GM23338 (cell line): ENCODE measurements at regions not wholly inside any gene's neighbourhood (a gene's known extent, or its start where the extent isn't known, plus 50 kb on each side); places are given as distances from the start of the nearest gene placed in this dataset.

Source experiments
- ATAC-seq: fragments of 200-7000 bp; cut with Tn5 transposase; 3 replicates; pipeline ENCODE4 v1.9.1; 2020
- DNase-seq: peaks from one replicate; pipeline ENCODE4 v3.0.0-alpha.2; 2015; ENCODE audit warnings: low spot score
- H2AFZ ChIP-seq: fragments of 200-600 bp; sonication (generic); 2 replicates; pipeline ENCODE4 v1.8.0; 2016; ENCODE audit warnings: antibody characterized with exemption, mild to moderate bottlenecking, moderate library complexity
- H3F3A ChIP-seq: fragments of 200-600 bp; sonication (generic); replicated peaks from 2 replicates; pipeline ENCODE4 v1.8.0; 2017; ENCODE audit warnings: antibody characterized with exemption, mixed run types, low read depth
- H3K27ac ChIP-seq: fragments of 200-600 bp; sonication (generic); 2 replicates; pipeline ENCODE4 v1.6.1; 2016; ENCODE audit warnings: low read depth
- H3K27me3 ChIP-seq: fragments of 200-600 bp; sonication (generic); 2 replicates; pipeline ENCODE4 v1.8.0; 2016; ENCODE audit warnings: mild to moderate bottlenecking, mixed run types, moderate library complexity; ENCODE audit not compliant: insufficient read depth
- H3K36me3 ChIP-seq: fragments of 200-600 bp; sonication (generic); 2 replicates; pipeline ENCODE4 v1.8.0; 2016; ENCODE audit warnings: mild to moderate bottlenecking; ENCODE audit not compliant: insufficient read depth
- H3K4me1 ChIP-seq: fragments of 200-600 bp; sonication (generic); 2 replicates; pipeline ENCODE4 v1.8.0; 2016; ENCODE audit warnings: mild to moderate bottlenecking, moderate library complexity; ENCODE audit not compliant: insufficient read depth
- H3K4me2 ChIP-seq: fragments of 200-600 bp; sonication (generic); 2 replicates; pipeline ENCODE4 v1.7.1; 2017; ENCODE audit warnings: mixed run types
- H3K4me3 ChIP-seq: fragments of 200-600 bp; sonication (generic); 2 replicates; pipeline ENCODE4 v1.6.1; 2016; ENCODE audit warnings: mixed run types
- H3K79me2 ChIP-seq: fragments of 200-600 bp; sonication (generic); replicated peaks from 2 replicates; pipeline ENCODE4 v1.8.0; 2017; ENCODE audit warnings: mild to moderate bottlenecking; ENCODE audit not compliant: insufficient read depth
- H3K9me2 ChIP-seq: fragments of 200-600 bp; sonication (generic); 2 replicates; pipeline ENCODE4 v1.8.0; 2017; ENCODE audit not compliant: insufficient read depth
- H4K20me1 ChIP-seq: fragments of 200-600 bp; sonication (generic); replicated peaks from 2 replicates; pipeline ENCODE4 v1.8.0; 2017; ENCODE audit warnings: mild to moderate bottlenecking; ENCODE audit not compliant: insufficient read depth
- H3K27ac Mint-ChIP-seq: 2 replicates; pipeline ENCODE4 v1.8.0; 2020; ENCODE audit warnings: inconsistent platforms, mild to moderate bottlenecking, moderate library complexity, mixed read lengths
- H3K27me3 Mint-ChIP-seq: 3 replicates; pipeline ENCODE4 v1.8.0; 2022; ENCODE audit warnings: low read depth, mild to moderate bottlenecking, moderate library complexity, mixed read lengths, inconsistent platforms; ENCODE audit not compliant: insufficient read depth, poor library complexity
- H3K36me3 Mint-ChIP-seq: 3 replicates; pipeline ENCODE4 v1.8.0; 2021; ENCODE audit warnings: low read depth, mild to moderate bottlenecking, inconsistent platforms, moderate library complexity, mixed read lengths
- H3K4me1 Mint-ChIP-seq: 3 replicates; pipeline ENCODE4 v1.8.0; 2020; ENCODE audit warnings: mild to moderate bottlenecking, inconsistent platforms, mixed read lengths
- H3K4me3 Mint-ChIP-seq: 3 replicates; pipeline ENCODE4 v1.8.0; 2021; ENCODE audit warnings: moderate library complexity, mild to moderate bottlenecking, inconsistent platforms, mixed read lengths
- H3K9me3 Mint-ChIP-seq: 3 replicates; pipeline ENCODE4 v1.8.0; 2020; ENCODE audit warnings: moderate library complexity, mild to moderate bottlenecking, inconsistent platforms, mixed read lengths
- CREB1 ChIP-seq: fragments of 250-450 bp; sonication (Bioruptor Pico); IDR thresholded peaks from 2 replicates; pipeline ENCODE4 v1.5.0; 2020; ENCODE audit warnings: low read depth, mild to moderate bottlenecking, moderate library complexity
- CTCF ChIP-seq, 2 experiments: fragments of 200-600 bp in 1 of 2; sonication (generic) in 1 of 2; conservative IDR thresholded peaks; 2 replicates each; pipeline versions ENCODE4 v1.5.1 to v1.6.1; 2016 to 2017; ENCODE audit warnings: antibody characterized with exemption in 2 of 2, low read depth in 2 of 2, mild to moderate bottlenecking in 2 of 2, moderate library complexity in 1 of 2
- EZH2 ChIP-seq: fragments of 200-600 bp; sonication (generic); IDR thresholded peaks from one replicate; pipeline ENCODE4 v1.8.0; 2017; ENCODE audit warnings: antibody characterized with exemption, mild to moderate bottlenecking, low read depth; ENCODE audit not compliant: unreplicated experiment
- EZH2phosphoT487 ChIP-seq: fragments of 200-600 bp; sonication (generic); IDR thresholded peaks from one replicate; pipeline ENCODE4 v1.8.1; 2018; ENCODE audit warnings: antibody characterized with exemption; ENCODE audit not compliant: unreplicated experiment
- JUNB ChIP-seq: IDR thresholded peaks from one replicate; pipeline ENCODE4 v1.6.1; 2016; ENCODE audit warnings: antibody characterized with exemption; ENCODE audit not compliant: unreplicated experiment
- NANOG ChIP-seq: IDR thresholded peaks from 2 replicates; pipeline ENCODE4 v1.6.1; 2016; ENCODE audit warnings: antibody characterized with exemption, borderline replicate concordance
- POLR2AphosphoS5 ChIP-seq: IDR thresholded peaks from 2 replicates; pipeline ENCODE4 v1.6.1; 2016; ENCODE audit warnings: antibody characterized with exemption, low read depth
- REST ChIP-seq: IDR thresholded peaks from one replicate; pipeline ENCODE4 v1.6.1; 2018; ENCODE audit warnings: antibody characterized with exemption; ENCODE audit not compliant: unreplicated experiment
- STAT1 ChIP-seq: IDR thresholded peaks from one replicate; pipeline ENCODE4 v1.6.1; 2016; ENCODE audit warnings: antibody characterized with exemption; ENCODE audit not compliant: unreplicated experiment
- ZNF114 ChIP-seq: fragments of 250-450 bp; sonication (Bioruptor Pico); IDR thresholded peaks from 2 replicates; pipeline ENCODE4 v1.5.0; 2020; ENCODE audit warnings: mild to moderate bottlenecking, moderate library complexity
- ZNF331 ChIP-seq: fragments of 250-450 bp; sonication (Bioruptor Pico); IDR thresholded peaks from 2 replicates; pipeline ENCODE4 v1.5.0; 2020; ENCODE audit warnings: low read depth, mild to moderate bottlenecking, moderate library complexity

- H2AFZ ChIP-seq, result no peak overlapping the region
- no peaks in the 10 kb centered on the region for H3K9me2 ChIP-seq
- H3K27ac ChIP-seq, result no peak overlapping the region
- no peaks in the 10 kb centered on the region for H3K27me3 Mint-ChIP-seq
- H3K27ac Mint-ChIP-seq, result no peak overlapping the region
- H3K36me3 Mint-ChIP-seq, result no peaks in the 10 kb centered on the region
- peaks cover 4% of the 10 kb centered on the region; the same call in 1 of the 3 replicates for H3K9me3 Mint-ChIP-seq
- DNase-seq (no peak), ATAC-seq (no peak)
- H3K36me3 ChIP-seq, result no peaks in the 10 kb centered on the region
- H3K4me1 Mint-ChIP-seq, result peaks cover 10% of the 10 kb centered on the region; the same call in 2 of the 3 replicates
- TF ChIP-seq ZNF114 (CRISPR knock-in tag) (no peak), NANOG (no peak), REST (no peak), ZNF331 (no peak), EZH2 (no peak), POLR2AphosphoS5 (no peak), CTCF (conservative IDR thresholded peaks at IDR 0.05; ENCODE audit: low read depth in 2 of 2) (no peak)
- H3K4me3 ChIP-seq, result no peak overlapping the region
- H3F3A ChIP-seq, result no peaks in the 10 kb centered on the region
- no peaks in the 10 kb centered on the region for H3K79me2 ChIP-seq
- H3K4me1 ChIP-seq, result 0 out of 2 replicates have a peak, but pooled peaks cover 5% of the 10 kb centered on the region
- no peaks in the 10 kb centered on the region for H3K27me3 ChIP-seq
- H3K4me3 Mint-ChIP-seq, result no peak overlapping the region
- H4K20me1 ChIP-seq, result no peaks in the 10 kb centered on the region
- no peak overlapping the region for H3K4me2 ChIP-seq
Observed at GRCh38 chr2:223488814-223489213, 113.3 kb downstream of the SCG2 start.

DNA sequence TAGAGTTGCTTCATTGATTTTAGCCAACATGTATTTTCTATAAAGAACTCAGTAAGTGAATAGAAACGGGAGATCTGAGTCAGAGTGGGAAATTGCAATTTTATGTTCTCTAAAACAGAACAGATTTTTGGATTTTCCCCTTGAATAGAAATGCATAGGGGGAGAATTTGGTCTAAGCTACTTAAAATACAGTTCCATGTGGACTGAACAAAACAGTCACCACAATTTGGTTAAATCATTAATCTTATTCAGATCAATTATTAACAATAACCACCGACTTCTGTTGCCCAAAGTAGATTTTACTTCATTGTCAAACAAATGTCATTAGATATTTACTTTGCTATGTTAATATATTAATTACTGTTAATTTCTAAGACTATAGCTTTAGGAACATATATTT lies 107.7 kb downstream of the SCG2 start:
- ATAC-seq (no peak), DNase-seq (no peak)
- no peak overlapping the region for H3K4me3 Mint-ChIP-seq
- Histone ChIP-seq H4K20me1 (no peaks in the 10 kb centered on the region), H3K9me2 (no peaks in the 10 kb centered on the region), H3K27ac (no peak overlapping the region), H3K4me2 (no peak overlapping the region), H3K27me3 (no peaks in the 10 kb centered on the region), H3K36me3 (no peaks in the 10 kb centered on the region), H3K4me3 (no peak overlapping the region), H2AFZ (no peak overlapping the region), H3F3A (no peaks in the 10 kb centered on the region), H3K4me1 (no peaks in the 10 kb centered on the region), H3K79me2 (no peaks in the 10 kb centered on the region)
- H3K4me1 Mint-ChIP-seq, result no peaks in the 10 kb centered on the region
- no peaks in the 10 kb centered on the region for H3K36me3 Mint-ChIP-seq
- H3K27me3 Mint-ChIP-seq, result peaks cover 2% of the 10 kb centered on the region
- H3K27ac Mint-ChIP-seq, result no peak overlapping the region
- H3K9me3 Mint-ChIP-seq, result peaks cover 4% of the 10 kb centered on the region; the same call in 1 of the 3 replicates
- TF ChIP-seq ZNF331 (no peak), JUNB (no peak), CREB1 (CRISPR knock-in tag) (no peak), STAT1 (no peak), ZNF114 (CRISPR knock-in tag) (no peak), NANOG (no peak), EZH2phosphoT487 (no peak), CTCF (conservative IDR thresholded peaks at IDR 0.05; ENCODE audit: low read depth in 2 of 2) (no peak), POLR2AphosphoS5 (no peak), REST (no peak)
